ENCODE measurements at regions not wholly inside any gene's neighbourhood (a gene's known extent, or its start where the extent isn't known, plus 50 kb on each side); places are given as distances from the start of the nearest gene placed in this dataset.

DNA sequence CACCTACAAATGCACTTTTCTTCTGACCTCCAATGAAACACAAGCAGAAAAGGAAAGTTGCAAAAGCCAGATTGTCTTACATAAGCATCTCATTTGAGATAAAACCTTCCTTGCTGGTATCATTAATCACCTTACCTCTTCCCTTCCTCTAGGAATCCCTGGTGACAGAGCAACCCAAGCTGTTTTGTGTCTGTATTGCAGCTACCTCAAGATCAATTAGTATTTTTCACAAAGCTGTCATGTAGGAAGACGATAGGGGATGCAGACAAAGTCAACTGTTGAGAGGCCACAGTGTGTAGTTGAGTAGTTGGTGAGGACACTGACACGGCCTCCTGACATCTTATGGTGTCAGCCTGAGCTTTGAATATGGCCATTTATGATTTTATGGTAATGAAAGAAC is 339.1 kb upstream of the SLC10A2 start:
- no peak for DNase-seq (ENCODE audit: low spot score)

DNA sequence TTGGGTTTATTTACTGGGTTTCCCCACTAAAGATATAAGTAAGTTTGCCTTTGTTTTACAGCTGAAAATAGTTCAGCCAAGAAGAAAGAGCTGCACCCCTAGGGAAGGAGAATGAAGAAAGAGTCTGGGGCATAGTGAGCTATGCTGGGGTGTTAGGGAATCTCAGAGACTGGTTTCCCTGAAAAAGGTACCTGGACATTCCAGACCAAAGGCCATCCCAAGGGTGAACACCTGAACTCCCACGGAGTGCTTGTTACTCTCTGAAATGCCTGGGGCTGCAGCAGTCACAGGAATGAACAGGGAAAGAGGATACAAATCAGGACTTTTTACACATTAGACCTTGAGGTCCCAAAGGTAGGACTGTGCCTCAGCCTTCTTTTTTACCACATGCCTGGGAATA is 337.6 kb upstream of the SLC10A2 start:
- DNase-seq (ENCODE audit: low spot score): no peak

DNA sequence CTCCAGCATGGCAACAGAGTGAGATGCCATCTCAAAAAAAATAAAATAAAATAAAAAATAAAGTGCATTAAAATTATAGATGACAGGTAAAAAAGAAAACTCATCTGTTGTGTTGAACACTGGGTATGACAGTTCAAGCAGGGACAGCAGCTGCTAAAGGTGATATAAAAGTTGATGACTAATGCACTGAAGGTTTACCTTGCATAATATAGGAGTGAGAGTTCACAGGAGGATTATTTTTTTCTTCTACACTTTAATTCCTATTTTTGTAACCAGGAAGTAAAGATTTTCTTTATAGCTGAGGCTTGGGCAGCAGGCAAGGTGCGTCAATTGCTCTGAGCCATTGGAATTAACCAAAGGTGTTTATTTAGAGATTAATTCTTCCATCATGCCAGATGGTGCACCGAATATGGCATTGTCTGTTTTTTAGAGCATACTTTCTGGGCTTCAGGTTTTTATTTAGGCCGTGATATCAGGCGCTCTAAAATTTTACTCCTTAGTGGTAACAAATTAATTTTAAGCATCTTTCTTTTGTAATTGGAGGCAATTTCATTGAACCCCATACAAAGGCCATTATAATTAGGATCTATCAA is 337.0 kb upstream of the SLC10A2 start:
- DNase-seq (ENCODE audit: low spot score): no peak

- DNase-seq (ENCODE audit: low spot score): no peak
Observed at GRCh38 chr13:103395139-103395538, 328.9 kb upstream of the SLC10A2 start.

GRCh38 chr13:103394618-103395017 is 328.4 kb upstream of the SLC10A2 start:
- DNase-seq (ENCODE audit: low spot score): no peak

GRCh38 chr13:103391936-103392335 is 325.7 kb upstream of the SLC10A2 start:
- DNase-seq (ENCODE audit: low spot score): no peak

DNA sequence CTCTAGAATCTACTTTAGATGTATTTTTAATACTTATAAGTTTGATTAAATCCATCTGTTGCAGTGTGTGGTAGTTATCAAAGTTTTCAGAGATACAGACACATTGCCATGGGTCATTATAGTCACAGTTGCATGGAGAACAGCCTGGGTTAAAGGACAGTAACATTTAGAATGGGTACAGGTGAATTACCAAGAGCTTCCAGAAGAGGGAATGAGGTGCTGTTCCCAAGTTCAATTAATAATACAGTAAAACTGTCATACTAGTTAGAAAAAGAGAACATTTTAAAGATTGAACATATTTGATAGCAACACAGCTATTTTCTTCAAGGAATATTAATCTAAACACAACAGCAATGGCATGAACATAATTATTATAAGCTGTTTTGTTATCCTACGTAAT is 322.6 kb upstream of the SLC10A2 start:
- no peak for DNase-seq (ENCODE audit: low spot score)

DNA sequence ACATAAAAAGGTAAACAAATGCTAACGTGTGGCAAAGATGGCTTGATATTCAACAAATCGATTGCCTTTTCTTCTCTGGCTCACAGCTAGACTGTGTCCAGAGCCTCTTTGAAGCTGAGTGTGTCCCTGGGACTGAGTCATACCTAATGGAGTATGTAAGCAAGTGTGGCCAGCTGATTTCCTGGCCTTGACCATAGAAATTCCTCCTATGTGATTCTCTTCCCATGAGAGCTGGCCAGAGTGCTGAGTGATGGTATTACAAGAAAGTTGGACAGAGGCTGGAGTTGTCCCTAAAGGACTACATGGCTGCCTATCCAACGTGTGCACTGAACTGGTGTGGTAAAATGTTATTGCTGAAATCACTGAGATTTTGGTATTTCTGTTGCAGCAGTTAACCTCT is 320.1 kb upstream of the SLC10A2 start:
- no peak for DNase-seq (ENCODE audit: low spot score)

DNA sequence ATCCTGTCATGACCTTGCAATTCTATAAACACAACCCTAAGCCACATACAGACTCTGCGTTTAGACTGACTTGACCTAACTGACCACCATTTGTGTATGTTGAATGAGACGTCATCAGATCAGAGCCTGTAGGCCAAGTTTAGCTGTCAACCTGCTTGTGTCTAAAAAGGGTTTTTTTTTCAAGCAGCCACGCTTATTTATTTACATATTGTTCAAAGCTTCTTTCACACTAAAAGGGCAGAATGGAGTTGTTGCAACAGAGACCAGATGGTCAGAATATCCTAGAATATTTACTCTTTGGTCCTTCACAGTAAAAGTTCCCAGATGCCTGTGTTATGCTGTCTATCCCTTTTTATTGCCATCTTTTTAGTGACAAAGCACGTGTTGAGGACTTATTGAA is 307.7 kb upstream of the SLC10A2 start:
- no peak for DNase-seq (ENCODE audit: low spot score)

- DNase-seq (ENCODE audit: low spot score): no peak
Observed at GRCh38 chr13:103371271-103371670, 305.1 kb upstream of the SLC10A2 start.

GRCh38 chr13:103370790-103371189 is 304.6 kb upstream of the SLC10A2 start:
- DNase-seq (ENCODE audit: low spot score): no peak

DNA sequence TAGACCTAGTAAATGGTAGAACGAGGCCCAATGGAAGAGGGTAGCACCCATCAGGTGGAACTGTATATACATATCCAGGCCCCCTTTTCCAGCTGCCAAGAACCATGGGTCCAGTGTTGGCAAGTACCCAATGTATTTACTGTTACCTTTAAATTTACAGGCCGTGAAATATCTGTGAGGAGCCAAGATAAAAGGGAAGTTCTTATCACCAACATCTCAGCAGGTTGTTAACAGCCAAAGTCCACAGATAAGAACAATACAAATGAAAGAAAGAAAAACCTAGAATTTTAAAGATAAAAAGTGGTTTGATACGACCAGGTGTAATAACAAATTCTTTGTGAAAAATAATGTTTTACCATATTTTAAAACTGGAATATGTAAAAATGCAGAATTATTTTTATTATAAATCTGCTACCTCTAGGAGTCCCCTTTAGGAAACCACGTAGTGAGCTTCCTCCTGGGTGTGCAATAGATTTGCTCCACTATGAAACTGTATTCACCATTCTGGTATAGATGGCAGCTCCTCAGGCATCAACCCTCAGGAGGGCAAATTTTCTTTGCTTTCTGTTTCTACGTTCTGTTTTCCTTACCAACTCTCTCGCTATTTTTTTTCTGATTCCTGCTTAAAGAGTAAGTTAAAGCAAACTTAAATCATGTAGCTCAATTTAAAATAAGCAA is 292.2 kb upstream of the SLC10A2 start:
- DNase-seq (ENCODE audit: low spot score): no peak

GRCh38 chr13:103356226-103356864 is 290.1 kb upstream of the SLC10A2 start:
- no peak for DNase-seq (ENCODE audit: low spot score)

GRCh38 chr13:103354171-103354570 is 288.0 kb upstream of the SLC10A2 start:
- no peak for DNase-seq (ENCODE audit: low spot score)

DNA sequence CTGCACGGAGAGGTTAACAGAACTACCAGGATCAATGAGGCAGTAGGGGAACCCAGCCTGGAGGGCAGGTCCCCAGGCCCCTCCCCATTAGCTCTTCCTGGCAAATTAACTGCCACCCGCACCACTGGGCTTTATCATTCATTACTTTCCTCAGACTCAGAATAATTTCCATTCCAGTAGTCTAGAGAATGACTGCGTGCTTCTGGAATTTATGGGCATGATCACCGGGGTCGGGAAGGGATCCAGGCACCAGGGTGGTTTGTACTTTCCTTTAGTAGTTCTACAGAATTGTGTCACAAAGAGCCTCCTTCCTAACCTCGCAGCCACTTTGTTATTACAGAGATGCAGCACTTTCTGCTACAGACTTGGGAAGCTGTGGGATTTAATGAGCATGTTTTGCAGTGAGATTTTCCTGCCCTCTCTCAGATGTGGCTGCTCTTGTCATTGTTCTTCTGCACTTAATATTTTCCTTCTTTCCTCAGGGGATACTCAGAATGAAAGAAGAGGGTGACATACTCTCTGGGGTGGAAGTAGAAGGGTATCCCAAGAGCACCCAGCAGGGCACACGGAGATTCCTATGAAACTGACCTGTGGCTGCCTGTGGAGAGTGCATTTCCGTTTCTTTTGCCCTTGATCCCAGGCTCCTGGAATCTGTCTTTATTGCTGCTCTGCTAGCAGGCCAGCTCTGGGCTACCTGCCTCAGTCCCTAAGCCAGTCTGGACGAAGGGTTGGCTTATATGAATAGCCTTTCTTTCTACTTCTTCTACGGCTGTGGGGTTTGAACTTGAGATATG is 285.0 kb upstream of the SLC10A2 start:
- no peak for DNase-seq (ENCODE audit: low spot score)

- DNase-seq (ENCODE audit: low spot score): no peak
Observed at GRCh38 chr13:103350147-103350546, 283.9 kb upstream of the SLC10A2 start.

- DNase-seq (ENCODE audit: low spot score): no peak
Observed at GRCh38 chr13:103349211-103349980, 283.2 kb upstream of the SLC10A2 start.

- no peak for DNase-seq (ENCODE audit: low spot score)
Observed at GRCh38 chr13:103335241-103335640, 269.0 kb upstream of the SLC10A2 start.

GRCh38 chr13:103331924-103332323 is 265.7 kb upstream of the SLC10A2 start:
- DNase-seq (ENCODE audit: low spot score): no peak

GRCh38 chr13:103328899-103329298 is 262.7 kb upstream of the SLC10A2 start:
- DNase-seq (ENCODE audit: low spot score): no peak

GRCh38 chr13:103326326-103326725 is 260.1 kb upstream of the SLC10A2 start:
- no peak for DNase-seq (ENCODE audit: low spot score)

DNA sequence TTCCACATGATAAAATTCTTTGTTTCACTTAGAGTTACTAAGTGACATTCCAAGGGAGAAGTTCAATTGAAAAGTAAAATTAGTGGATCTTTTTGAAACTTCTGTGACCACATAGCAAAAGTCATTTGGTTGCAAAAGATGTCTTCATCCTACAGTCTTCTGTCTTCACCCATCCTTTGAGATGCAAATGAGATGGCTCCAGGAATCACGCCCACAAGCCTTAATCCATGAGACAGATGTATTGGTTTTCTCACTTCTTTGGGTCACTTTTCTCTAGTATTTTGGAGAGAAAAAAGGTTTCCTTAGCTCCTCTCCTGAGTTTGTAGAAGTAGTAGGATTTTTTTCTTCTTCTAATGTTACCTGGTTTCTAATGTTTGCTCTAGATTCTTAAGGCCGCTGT is 259.5 kb upstream of the SLC10A2 start:
- no peak for DNase-seq (ENCODE audit: low spot score)
